Kidney capillary endothelial cell (primary cell): ENCODE measurements at regions not wholly inside any gene's neighbourhood (a gene's known extent, or its start where the extent isn't known, plus 50 kb on each side); places are given as distances from the start of the nearest gene placed in this dataset.
"Not testable (repeated sequence)": the region's sequence is repeated elsewhere in the genome, so short reads cannot be mapped to it uniquely, and the experiment has no call there.

Source experiments
- DNase-seq: peaks from one replicate; pipeline ENCODE4 v3.0.0-alpha.2; 2018; ENCODE audit warnings: low spot score

DNA sequence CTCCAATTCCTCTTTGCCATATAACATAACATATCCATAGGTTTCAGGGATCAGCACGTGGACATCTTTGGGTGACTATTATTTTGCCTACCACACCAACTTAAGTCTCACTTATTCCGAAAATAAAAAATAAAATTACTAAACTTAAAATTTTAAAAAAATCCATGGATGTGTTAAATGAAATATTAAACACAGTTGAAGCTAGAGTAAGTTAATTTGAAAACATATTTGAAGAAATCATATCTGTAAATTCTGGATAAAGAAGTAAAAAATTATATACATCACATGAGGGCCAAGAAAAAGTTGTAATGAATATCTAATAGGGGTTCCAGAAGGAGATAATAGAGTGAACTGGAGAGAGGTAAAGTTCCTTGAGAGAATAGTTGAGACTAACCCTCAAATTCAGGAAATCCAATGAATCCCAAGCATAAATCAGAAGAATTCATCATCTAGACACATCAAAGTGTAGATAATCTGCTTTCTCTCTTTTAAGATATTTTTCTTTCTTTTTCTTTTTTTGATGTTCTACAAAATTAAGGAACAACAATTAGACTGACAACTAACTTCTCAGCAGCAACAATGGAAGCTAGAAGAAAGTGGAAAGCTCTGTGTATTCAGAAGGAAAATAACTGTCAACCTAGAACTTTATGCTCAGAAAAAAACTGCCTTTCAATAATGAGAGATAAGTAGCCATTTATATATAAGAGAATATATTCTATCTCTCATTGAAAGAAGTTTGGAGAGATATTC lies 147.4 kb downstream of the ABHD5 start:
- no peak for DNase-seq

DNA sequence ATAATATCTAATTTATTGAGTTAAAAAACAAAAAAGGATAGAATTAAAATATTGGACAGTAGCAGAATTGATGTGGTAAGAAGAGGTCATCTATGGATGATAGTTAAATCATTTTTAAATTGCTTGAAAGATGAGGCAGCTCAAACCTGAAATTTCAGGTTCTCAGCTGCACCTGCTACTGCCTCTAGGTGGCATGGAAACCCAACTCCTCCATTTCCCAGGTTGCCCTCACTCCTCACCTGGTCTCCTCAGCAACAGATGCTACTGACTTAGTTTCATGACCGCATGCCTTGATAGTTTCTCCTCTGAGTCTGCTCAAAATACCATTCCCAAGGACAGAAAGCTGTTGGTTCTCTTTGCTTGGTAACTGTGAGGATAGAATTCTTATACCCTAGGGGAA lies 148.1 kb downstream of the ABHD5 start:
- DNase-seq, result no peak

DNA sequence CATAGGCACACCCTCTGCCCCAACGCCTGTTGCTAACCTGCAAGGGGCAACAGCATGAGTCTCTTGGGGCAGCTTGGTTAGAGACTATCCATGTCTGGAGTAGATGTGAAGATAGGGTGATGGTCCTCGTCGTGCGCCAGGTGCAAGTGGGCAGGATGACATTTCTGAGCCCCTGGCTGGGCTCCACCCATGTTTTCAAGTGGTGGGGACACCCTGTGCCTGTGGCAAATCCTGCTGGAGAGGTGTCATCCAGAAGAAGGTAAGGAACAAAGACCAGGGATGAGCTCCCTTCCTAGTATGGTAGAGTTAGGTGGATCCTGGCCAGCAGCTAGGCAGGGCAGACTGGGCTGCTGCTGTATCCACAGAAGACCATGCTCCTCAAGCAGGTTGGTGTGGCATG lies 152.6 kb downstream of the ABHD5 start:
- no peak for DNase-seq

DNA sequence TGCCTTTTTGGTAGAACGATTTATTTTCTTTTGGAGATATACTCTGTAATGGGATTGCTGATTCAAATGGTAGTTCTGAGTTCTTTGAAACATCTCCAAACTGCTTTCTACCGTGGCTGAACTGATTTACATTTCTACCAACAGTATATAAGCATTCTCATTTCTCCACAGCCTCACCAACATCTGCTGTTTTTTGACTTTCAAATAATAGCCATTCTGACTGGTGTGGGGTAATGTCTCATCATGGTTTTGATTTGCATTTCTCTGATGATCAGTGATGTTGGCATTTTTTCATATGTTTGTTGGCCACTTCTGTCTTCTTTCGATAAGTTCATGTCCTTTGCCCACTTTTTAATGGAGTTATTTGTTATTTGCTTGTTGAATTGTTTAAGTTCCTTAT lies 154.0 kb downstream of the ABHD5 start:
- no peak for DNase-seq

DNA sequence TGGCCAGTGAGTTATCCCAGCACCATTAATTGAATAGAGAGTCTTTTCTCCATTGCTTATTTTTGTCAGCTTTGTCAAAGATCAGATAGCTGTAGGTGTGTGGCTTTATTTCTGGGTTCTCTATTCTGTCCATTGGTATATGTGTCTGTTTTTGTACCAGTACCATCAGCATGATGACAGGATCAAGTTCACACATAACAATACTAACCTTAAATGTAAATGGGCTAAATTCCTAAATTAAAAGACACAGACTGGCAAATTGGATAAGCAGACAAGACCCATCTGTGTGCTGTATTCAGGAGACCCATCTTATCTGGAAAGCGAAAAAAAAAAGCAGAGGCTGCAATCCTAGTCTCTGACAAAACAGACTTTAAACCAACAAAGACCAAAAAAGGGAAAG lies 154.8 kb downstream of the ABHD5 start:
- not testable (repeated sequence) for DNase-seq

DNA sequence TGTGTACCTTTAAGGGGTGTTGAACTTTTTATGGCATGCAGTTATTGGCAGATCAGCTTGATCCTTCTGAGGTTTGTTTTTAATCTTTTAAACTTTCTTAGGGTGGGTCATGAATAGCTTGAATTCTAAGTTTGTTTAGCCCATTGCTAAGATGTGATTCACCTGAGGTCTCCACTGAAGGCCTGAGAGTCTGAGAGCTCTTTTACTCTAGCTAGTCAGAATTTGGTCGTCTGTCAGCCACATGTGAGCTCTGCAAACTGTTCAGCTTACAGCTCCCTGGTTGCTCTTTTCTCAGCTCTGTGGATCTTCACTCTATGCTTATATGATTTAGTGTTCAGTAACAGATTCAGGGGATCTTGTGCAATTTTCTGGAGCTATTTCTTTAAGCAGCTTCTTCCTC lies 161.3 kb downstream of the ABHD5 start:
- no peak for DNase-seq

DNA sequence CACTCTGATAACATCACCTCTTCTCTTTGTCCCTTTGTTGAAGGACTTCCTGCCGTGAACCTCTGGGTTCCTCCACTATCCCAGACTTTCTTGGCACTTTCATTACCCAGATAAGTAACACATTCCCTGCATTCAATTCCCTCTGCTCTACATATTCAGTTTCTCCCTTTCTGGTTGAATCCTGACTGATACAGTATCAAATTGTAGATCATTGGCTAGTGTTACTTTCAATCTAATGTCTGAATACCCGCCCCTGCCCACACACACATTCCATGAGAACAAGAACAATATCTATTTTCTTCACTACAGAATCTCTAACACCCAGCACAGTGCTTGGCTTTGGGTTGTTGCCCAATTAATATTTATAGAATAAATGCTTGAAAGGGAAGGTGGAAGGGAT lies 163.5 kb downstream of the ABHD5 start:
- DNase-seq, result no peak

DNA sequence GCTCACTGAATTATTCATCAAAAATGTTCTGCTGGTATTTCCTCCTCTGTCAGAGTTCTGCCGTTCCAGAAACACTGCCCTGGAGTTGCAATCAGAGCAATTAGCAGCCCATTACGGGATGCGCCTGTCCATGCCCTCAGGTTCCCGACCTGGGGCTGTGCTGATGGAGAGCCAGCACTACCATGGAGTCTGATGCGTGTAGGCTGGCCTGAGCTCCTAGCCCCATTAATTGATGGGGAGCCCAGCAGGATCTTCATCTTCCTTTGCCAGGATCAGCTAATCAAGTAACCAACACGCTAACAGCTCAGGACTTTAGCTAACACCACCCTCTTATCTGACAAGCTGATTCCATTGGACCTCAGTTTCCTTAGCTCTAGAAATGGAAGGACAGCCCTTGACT lies 164.2 kb downstream of the ABHD5 start:
- no peak for DNase-seq

DNA sequence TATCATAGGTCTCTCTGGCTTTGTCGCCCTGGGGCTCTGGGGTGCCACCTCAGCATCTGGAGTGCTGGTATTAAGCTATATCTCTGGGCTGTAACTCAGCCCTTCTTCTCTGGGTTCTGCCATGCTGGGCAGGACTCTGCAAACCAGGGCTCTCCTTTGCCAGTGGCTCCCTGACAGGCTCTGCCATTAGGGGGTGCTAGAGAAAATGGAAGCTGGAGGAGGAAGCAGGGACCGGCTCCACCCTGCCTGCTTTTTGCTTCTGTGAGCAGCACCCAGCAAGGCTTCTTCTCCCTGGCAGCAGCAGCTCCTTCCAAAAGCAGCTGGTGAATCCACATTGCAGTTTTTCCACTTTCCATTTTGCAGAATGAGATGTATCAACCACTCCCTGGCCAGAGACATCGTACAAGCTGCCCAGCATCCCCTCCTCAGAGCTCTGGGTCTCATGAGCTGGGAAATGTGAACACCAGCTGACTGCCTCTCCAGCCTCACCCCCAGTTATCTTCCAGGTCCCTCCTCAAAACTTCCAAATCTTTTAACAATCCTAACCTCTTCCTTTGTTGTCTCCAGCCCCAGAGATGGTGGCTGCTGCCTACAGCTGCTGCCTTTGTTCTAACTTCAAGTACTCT lies 165.0 kb downstream of the ABHD5 start:
- DNase-seq, result peak; percentile 55

DNA sequence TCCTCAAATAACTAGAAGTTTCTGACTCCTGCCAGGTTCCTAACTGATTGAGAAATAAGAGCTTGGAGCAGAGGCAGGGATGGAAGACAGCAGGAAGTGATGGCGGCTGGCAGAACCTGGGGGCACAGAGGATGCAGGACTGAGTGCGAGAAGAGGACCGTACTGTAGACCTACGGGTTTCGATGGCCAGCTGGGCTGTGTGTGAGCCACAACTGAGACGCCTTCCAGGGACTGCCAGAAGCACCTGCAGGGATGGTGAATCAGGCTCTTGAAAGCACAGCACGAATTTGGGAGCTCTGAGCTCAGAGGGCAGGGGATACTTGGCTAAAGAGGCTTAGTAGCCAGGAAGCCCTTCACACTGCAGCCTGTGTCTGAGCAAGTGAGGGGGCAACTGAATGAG lies 165.6 kb downstream of the ABHD5 start:
- DNase-seq, result no peak

DNA sequence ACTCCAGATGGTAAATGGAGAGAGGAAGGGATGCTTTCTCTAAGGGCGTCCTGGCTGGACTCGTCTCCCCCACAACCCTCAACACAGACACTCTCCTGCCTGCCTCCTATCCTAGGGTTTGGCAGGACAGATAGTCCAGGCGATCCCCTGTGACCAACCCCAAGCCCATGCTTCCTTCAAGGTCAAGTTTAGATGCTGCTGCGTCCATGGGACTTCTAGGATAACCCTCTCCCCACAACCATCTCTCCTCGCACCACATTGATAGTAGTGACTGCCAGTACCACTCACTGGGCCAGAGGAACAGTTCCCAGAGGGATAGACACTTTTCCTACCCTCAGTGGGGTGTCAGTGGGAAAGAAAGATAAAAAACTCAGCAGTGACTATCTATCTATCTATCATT lies 166.0 kb downstream of the ABHD5 start:
- DNase-seq, result no peak

DNA sequence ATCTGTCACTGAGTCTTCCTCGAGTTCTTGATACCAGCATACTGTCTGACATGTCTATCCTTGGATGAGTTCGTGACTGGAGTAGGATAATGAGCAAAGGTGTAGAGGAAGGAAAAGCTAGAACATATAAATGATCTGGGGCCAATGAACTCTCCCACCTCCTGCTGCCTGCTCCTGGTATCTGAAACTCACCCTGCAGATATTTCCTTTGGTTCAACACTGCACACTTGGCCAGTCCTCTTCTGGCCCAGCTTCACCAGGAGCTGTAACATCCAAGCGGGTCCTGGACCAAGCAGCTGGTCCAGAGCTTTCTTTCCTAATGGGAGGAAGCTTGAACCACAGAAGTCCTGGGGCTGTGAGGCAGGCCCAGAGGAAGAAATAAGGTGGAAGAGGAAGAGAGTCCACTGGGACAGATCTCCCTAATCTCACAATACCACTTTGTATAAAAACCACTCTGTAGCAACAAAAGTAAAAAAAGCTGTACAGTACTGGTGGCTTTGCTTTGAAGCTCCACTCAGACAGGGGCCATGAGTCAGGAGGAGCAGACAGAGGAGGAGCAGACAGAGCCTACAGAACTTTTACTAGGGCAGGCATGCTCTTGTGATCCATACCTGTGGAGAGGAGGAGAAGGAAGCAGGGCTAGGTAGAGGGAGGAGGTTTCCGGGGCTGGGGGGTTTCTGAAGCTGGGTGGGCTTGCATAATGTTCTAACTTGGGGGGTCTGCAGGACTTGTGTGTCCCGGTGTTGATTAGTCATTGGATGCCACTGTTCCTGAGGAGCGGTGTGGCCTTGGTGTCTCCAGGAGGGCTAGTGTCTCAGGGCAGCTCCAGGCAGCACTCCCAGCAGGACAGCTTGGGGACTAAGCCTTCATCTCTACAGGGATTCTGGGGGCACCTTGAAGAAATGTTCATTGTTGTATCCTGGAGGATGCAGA lies 166.9 kb downstream of the ABHD5 start:
- no peak for DNase-seq

DNA sequence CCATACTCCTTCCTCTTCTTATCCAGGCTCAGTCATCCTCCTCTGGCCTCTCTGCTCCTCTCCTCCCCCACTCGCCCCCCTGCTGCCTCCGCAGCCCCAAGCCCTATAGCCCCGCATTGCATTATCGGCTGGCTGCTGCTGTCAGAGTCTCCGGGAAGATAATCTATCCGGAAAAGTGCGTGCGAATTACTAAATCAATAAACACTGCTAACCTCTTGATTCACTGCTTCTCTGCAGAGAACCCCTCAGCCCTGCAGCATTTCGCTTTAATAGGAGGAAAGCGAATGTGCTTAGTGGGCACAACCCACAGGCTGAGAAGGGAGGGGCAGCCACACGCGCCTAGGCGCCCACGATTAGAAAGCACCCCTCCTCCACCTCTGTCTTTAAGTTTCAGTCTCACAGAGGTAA lies 167.6 kb downstream of the ABHD5 start:
- no peak for DNase-seq

DNA sequence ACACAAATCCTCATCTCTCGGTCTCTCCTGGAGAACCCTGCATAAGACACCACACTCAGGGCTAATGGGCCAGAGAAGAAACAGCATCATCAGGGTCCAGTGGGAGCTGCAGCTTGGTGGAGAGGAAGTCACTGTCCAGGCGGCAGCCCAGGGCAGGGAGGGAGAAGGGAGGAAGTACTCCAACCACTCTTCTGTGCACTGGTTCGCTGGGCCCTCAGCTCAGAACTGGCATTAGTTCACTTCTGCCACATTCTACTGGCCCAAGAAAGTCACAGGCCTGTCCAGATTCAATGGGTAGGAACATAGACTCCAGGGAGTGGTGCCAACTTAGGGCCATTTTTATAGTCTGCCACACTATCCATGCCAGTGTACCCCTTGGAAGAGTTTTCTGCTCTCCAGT lies 169.0 kb downstream of the ABHD5 start:
- DNase-seq, result no peak

DNA sequence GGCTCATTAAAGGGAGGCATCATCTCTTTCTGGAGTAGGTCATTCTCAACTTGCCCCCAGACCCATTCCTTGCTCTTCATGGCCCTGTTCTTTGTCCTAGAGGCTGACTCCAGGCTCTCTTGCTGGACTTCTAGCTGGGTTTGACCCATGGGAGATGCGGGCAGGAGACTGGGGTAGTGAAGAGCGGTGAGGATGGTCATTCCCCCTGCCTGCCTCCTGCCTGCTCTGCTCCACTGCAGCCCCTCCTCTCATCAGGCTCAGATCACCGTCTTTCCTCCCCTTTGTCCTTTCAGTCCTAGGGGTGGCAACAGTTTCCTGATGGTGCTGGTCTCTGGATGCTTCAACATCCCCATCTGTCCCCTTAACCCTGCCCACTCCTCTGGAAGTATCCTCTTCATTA lies 170.9 kb downstream of the ABHD5 start:
- DNase-seq, result no peak

DNA sequence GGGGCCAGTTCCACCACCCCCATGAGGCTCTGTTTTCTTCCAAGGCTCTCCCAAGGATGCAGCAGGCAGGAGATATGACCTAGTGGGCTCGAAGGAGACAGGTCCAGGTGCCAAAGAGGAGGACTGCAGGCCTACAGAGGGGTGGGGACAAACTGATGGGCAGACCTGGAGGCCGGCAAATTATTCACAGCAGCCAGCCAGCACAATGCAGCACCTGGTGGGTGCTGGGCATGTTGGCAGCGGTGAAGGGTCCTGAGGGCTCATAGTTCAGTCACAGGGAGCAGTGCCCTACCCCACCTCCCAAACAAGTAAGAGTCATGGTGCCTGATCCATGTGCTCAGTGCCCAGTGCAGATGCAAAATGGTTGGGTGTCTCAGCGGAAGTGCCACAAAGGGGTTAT lies 171.7 kb downstream of the ABHD5 start:
- DNase-seq, result no peak

DNA sequence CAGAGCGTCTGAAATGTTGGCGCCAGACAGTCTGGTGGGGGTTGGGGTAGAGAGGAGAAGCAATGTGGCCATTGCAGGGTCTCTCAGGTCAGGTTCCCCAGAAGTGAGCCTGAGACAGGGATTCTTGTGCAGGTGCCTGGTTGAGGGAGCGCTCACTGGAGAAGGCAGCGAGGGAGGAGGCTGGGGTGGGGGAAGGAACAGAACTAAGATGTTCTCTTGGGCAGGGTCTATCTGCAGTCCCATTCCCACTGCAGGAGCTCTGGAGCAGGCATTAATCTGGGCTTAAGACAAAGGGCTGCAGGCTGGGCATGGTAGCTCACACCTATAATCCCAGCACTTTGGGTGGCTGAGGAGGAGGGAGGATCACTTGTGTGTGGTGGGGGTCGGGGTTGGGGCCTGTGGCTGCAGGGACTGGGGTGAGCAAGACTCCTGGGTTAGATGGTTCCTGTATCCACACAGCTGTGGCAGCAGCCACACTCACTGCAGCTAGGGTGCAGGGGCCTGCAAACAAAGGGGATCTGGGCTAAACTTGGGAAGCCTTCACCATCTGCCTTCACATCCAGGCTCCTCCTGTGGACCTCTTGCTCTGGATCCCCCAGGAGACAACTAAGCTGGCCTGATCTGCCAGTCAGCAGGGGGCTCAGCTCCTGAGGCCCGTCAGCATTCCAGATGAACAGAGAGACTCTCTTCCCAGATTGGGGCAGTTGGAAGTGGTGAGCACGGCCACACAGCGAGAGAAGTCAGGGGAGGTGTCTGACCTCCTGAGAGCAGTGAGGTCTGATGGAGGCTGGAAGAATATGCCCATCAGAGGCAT lies 172.5 kb downstream of the ABHD5 start:
- no peak for DNase-seq

DNA sequence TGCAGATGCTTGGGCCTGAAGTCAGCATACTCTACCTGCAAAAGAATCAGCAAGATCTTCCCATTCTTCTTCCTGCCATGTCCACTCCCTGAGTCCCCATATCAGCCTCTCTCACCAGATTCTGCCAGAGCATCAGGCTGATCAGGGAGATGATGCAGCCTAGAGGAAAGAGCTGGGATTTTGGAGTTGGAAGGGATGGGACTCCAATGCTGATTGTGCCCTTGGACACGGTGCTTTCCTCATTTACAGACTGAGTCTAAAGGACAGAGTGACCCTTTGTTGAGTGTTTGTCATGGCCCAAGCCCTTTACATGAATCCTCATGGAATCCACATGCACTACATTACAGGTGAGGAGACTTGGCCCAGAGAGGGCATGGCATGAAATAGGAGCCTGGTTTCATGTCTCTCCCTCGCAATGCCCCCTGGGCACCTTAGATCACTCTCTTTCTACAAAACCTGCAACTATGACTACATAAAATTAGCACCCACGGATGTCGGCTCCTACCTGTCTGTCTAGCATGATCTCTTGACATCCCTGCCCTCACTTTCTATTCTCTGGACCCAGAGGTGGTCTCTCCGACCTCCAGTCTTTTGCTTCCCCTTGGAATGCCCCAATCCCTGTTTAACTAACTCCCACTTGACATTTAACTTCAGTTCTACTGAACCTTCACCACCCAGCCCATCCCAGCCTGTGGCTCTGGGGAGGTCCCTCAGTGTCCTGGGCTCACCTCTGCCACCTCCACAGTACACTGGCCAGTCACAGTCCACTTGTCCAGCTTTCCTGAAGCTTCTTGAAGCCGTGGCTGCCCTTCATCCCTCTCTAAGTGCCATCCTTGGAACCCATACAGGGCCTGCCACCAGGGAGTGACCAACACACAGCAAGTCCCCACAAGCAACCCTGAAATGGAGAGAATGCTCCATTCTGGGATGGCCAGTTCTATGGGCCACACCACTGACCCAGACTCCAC lies 173.5 kb downstream of the ABHD5 start:
- DNase-seq, result no peak

DNA sequence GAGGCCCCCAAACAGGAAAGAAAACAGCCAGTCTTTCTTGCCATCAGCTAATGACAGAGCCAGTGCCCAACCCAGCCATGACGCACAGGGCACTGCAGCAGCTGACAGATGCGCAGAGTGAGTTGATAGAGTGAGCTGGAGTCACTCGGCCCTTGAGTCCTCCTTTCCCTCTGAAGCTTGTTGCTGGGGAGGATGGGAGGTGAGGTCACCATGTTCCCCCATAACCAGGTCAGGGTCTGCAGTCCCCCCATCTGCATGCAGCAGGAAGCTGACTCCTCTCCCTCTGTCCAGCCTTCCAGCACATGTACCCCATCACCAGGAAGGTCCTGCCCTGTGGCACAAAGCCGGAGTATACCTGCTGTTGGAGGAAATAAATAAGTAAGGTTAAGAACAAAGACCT lies 174.6 kb downstream of the ABHD5 start:
- DNase-seq, result no peak

DNA sequence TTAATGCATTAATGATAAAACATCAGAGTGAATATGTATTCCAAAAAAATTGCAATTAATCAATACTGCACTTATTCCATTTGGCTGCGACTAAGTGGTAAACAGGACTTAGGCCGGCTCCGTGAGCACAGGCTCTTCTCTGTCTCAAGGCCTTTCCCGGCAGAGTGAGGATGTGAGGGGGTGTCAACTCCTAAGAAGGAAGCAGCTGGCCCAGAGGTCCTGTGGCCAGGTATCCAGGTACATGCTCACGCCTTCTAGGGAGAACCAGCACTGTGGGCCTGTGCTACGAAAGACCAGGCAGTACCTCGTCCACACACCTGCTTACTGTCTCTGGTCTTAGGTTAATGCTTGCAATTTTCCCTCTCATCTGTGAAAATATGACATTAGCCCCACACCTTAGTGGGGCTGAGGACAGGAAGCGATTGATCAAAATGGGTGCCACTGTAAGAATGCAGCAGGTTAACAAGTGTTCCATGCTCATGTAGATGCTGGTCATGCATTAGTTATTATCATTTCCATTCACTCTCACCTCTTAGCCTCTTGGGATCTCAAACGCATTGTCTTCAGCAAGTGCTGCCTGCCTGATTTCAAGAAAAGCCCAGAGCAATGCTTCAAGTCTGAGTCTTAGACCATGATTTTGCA lies 175.3 kb downstream of the ABHD5 start:
- DNase-seq, result no peak
